HG03135 (cell line): ENCODE measurements at regions not wholly inside any gene's neighbourhood (a gene's known extent, or its start where the extent isn't known, plus 50 kb on each side); places are given as distances from the start of the nearest gene placed in this dataset.

Source experiments
- ATAC-seq: cut with Tn5 transposase; IDR thresholded peaks from one replicate; pipeline ENCODE4 v1.9.1; 2021; ENCODE audit warnings: mild to moderate bottlenecking, moderate library complexity; ENCODE audit not compliant: unreplicated experiment

GRCh38 chr4:125140966-125141495, 173.7 kb upstream of the FAT4 start:
- no peak for ATAC-seq

- ATAC-seq: no peak
These were observed 179.1 kb upstream of the FAT4 start for GRCh38 chr4:125135652-125136051.

GRCh38 chr4:125132729-125133128, 182.0 kb upstream of the FAT4 start:
- no peak for ATAC-seq

GRCh38 chr4:125131891-125132680, 182.7 kb upstream of the FAT4 start:
- ATAC-seq: no peak

- no peak for ATAC-seq
These were observed 189.5 kb upstream of the FAT4 start for GRCh38 chr4:125125276-125125675.

GRCh38 chr4:125123570-125124109, 191.1 kb upstream of the FAT4 start:
- ATAC-seq: no peak

- no peak for ATAC-seq
These were observed 193.2 kb upstream of the FAT4 start for GRCh38 chr4:125121581-125121980.

GRCh38 chr4:125116431-125116830, 198.3 kb upstream of the FAT4 start:
- no peak for ATAC-seq

GRCh38 chr4:125115941-125116340, 198.8 kb upstream of the FAT4 start:
- ATAC-seq: no peak

- ATAC-seq: no peak
These were observed 199.3 kb upstream of the FAT4 start for GRCh38 chr4:125115476-125115875.

- ATAC-seq: no peak
These were observed 202.2 kb upstream of the FAT4 start for GRCh38 chr4:125112536-125112935.

GRCh38 chr4:125111323-125111722, 203.4 kb upstream of the FAT4 start:
- no peak for ATAC-seq

- ATAC-seq: no peak
These were observed 209.2 kb upstream of the FAT4 start for GRCh38 chr4:125105561-125105960.

GRCh38 chr4:125104616-125105015, 210.1 kb upstream of the FAT4 start:
- ATAC-seq: no peak

- no peak for ATAC-seq
These were observed 213.0 kb upstream of the FAT4 start for GRCh38 chr4:125101719-125102118.

GRCh38 chr4:125097729-125098128, 217.0 kb upstream of the FAT4 start:
- no peak for ATAC-seq

GRCh38 chr4:125096662-125097061, 218.1 kb upstream of the FAT4 start:
- ATAC-seq: no peak

- no peak for ATAC-seq
These were observed 223.2 kb upstream of the FAT4 start for GRCh38 chr4:125091541-125091940.

GRCh38 chr4:125091101-125091500, 223.7 kb upstream of the FAT4 start:
- ATAC-seq: no peak

GRCh38 chr4:125084608-125085007, 230.1 kb upstream of the FAT4 start:
- ATAC-seq: no peak

GRCh38 chr4:125082729-125083417, 231.9 kb upstream of the FAT4 start:
- ATAC-seq: no peak

- ATAC-seq: no peak
These were observed 242.5 kb upstream of the FAT4 start for GRCh38 chr4:125072269-125072668.
